HL-60 (cell line): ENCODE measurements at regions not wholly inside any gene's neighbourhood (a gene's known extent, or its start where the extent isn't known, plus 50 kb on each side); places are given as distances from the start of the nearest gene placed in this dataset.

Experiments used
- DNase-seq, 2 experiments: peaks; one replicate each; pipeline ENCODE4 v3.0.0-alpha.2; 2010 to 2020; ENCODE audit warnings: low read depth in 1 of 2, low spot score in 1 of 2
- H3K27ac ChIP-seq: fragments of 250-450 bp; sonication (Bioruptor Pico); replicated peaks from 2 replicates; pipeline ENCODE4 v1.5.1; 2020; ENCODE audit warnings: mild to moderate bottlenecking, moderate library complexity
- H3K27me3 ChIP-seq: fragments of 250-450 bp; sonication (Bioruptor Pico); 2 replicates; pipeline ENCODE4 v1.5.1; 2021; ENCODE audit warnings: mild to moderate bottlenecking, moderate library complexity; ENCODE audit not compliant: insufficient read depth, poor library complexity, severe bottlenecking
- H3K4me3 ChIP-seq: replicated peaks from 2 replicates; pipeline ENCODE4 v1.5.1; 2011; ENCODE audit warnings: mild to moderate bottlenecking, control low read depth, low read length; ENCODE audit not compliant: insufficient read depth
- CTCF ChIP-seq: IDR thresholded peaks from one replicate; pipeline ENCODE4 v1.5.1; 2011; ENCODE audit warnings: low read length, control low read depth, inconsistent platforms; ENCODE audit not compliant: insufficient read depth
- GABPA ChIP-seq: IDR thresholded peaks from 2 replicates; pipeline ENCODE4 v1.6.1; 2012; ENCODE audit warnings: low read depth
- POLR2AphosphoS5 ChIP-seq: IDR thresholded peaks from 2 replicates; pipeline ENCODE4 v1.6.1; 2012; ENCODE audit warnings: low read depth
- REST ChIP-seq: IDR thresholded peaks from 2 replicates; pipeline ENCODE4 v1.6.1; 2012; ENCODE audit warnings: low read depth; ENCODE audit not compliant: insufficient replicate concordance
- SPI1 ChIP-seq: IDR thresholded peaks from 2 replicates; pipeline ENCODE4 v1.6.1; 2012; ENCODE audit warnings: low read depth, mild to moderate bottlenecking, borderline replicate concordance

GRCh38 chr17:77436058-77436442 lies 295.3 kb downstream of the SEC14L1 start:
- Histone ChIP-seq H3K27me3 (no peaks in the 10 kb centered on the region), H3K27ac (no peak overlapping the region), H3K4me3 (no peak overlapping the region)
- TF ChIP-seq REST = no peak
- TF ChIP-seq CTCF = no peak
- no peak for TF ChIP-seq GABPA
- no peak for TF ChIP-seq SPI1
- TF ChIP-seq POLR2AphosphoS5 = no peak
- DNase-seq = no peak

- Histone ChIP-seq H3K27me3 (no peaks in the 10 kb centered on the region), H3K4me3 (no peak overlapping the region), H3K27ac (no peak overlapping the region)
- TF ChIP-seq POLR2AphosphoS5 (no peak), CTCF (no peak), REST (no peak), GABPA (no peak), SPI1 (no peak)
- DNase-seq = no peak
These were observed 295.7 kb downstream of the SEC14L1 start for GRCh38 chr17:77436481-77436880.

- Histone ChIP-seq H3K27ac (no peak overlapping the region), H3K4me3 (no peak overlapping the region), H3K27me3 (no peaks in the 10 kb centered on the region)
- peak; percentile 82; the same call in 1 of the 2 replicates for TF ChIP-seq SPI1
- TF ChIP-seq REST = no peak
- peak; percentile 83 for TF ChIP-seq POLR2AphosphoS5
- TF ChIP-seq GABPA = no peak
- peak; percentile 88 for DNase-seq
These were observed 296.2 kb downstream of the SEC14L1 start for GRCh38 chr17:77437017-77437416.

- no peak for DNase-seq
- Histone ChIP-seq H3K4me3 (no peak overlapping the region), H3K27ac (no peak overlapping the region), H3K27me3 (no peaks in the 10 kb centered on the region)
- TF ChIP-seq POLR2AphosphoS5 (no peak), GABPA (no peak), REST (no peak)
These were observed 297.0 kb downstream of the SEC14L1 start for GRCh38 chr17:77437747-77438146.
